ENCODE measurements at regions not wholly inside any gene's neighbourhood (a gene's known extent, or its start where the extent isn't known, plus 50 kb on each side); places are given as distances from the start of the nearest gene placed in this dataset.

DNA sequence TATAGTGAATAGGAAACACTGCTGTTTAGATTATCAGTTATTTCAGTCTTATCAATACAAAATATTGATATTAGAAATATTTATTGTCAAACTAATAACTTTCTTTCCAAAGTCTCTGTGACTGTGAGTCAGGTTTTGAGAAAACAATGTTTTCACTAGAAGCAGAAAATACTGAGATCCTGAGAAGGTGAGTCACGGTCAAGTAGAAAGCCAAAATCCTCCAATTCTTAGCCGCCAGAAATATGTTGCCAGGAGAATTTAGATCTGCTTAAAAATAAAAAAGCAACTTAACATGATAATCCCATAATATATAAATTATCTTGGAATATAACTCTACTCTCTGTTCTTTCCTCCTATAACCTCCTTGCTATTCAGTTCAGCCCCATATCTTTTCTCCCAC lies 181.9 kb upstream of the NRXN1 start:
- Histone ChIP-seq H3K9me2 (replicated peaks; ENCODE audit: control insufficient read depth, low read length) (no peaks in the 10 kb centered on the region), H3K27ac (ENCODE audit: low read depth, low read length) (no peak overlapping the region)

DNA sequence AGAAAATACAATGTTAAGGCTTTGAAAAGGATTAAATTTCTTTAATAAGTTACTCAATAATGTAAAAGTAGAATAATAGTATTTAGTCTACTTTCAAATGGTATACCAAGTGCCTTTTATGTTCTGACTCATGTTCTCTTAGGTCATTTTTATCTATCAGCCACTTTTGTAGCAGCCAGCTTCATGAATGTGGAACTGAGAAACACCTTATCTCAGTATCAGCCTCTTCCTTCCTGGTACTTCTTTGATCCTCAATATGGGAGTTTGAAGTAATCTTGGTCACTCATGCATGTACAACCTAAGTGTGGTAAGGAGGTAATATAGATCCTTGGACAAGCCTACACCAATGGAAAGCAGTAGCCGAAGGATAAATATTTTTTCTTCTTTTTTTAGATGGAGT lies 180.4 kb upstream of the NRXN1 start:
- TF ChIP-seq CTCF (IDR thresholded peaks at IDR 0.05; ENCODE audit: low read depth, low read length, poor library complexity, severe bottlenecking) (no peak), EZH2phosphoT487 (IDR thresholded peaks at IDR 0.05; ENCODE audit: borderline replicate concordance, low read length) (no peak)
- H3F3A ChIP-seq (ENCODE audit: control insufficient read depth, insufficient read depth), result no peaks in the 10 kb centered on the region
- H3K27ac ChIP-seq (ENCODE audit: low read depth, low read length), result no peak overlapping the region
- no peaks in the 10 kb centered on the region for H3K9me2 ChIP-seq (replicated peaks; ENCODE audit: control insufficient read depth, low read length)
- H3K36me3 ChIP-seq (ENCODE audit: control insufficient read depth, low read length), result no peaks in the 10 kb centered on the region
- H4K20me1 ChIP-seq (ENCODE audit: control insufficient read depth, insufficient read depth, low read depth, low read length), result no peaks in the 10 kb centered on the region
- H3K4me3 ChIP-seq (ENCODE audit: low read length), result no peak overlapping the region
- no peaks in the 10 kb centered on the region for H3K27me3 ChIP-seq (ENCODE audit: control insufficient read depth, low read length)
- H3K4me1 ChIP-seq (ENCODE audit: control insufficient read depth, low read length), result no peaks in the 10 kb centered on the region
- H3K9me3 ChIP-seq (ENCODE audit: control insufficient read depth, insufficient read depth, low read length), result no peaks in the 10 kb centered on the region
- H3K4me2 ChIP-seq (ENCODE audit: low read length), result no peak overlapping the region
- H3K79me2 ChIP-seq (ENCODE audit: control insufficient read depth, low read length), result no peaks in the 10 kb centered on the region

More for the DNA sequence above, 181.9 kb upstream of the NRXN1 start:
- no peak overlapping the region for H3K4me3 ChIP-seq (ENCODE audit: low read length)
- H3K4me1 ChIP-seq (ENCODE audit: control insufficient read depth, low read length), result no peaks in the 10 kb centered on the region
- TF ChIP-seq EZH2phosphoT487 (IDR thresholded peaks at IDR 0.05; ENCODE audit: borderline replicate concordance, low read length), result no peak
- no peak for TF ChIP-seq CTCF (IDR thresholded peaks at IDR 0.05; ENCODE audit: low read depth, low read length, poor library complexity, severe bottlenecking)
- H3K27me3 ChIP-seq (ENCODE audit: control insufficient read depth, low read length), result no peaks in the 10 kb centered on the region
- no peaks in the 10 kb centered on the region for H4K20me1 ChIP-seq (ENCODE audit: control insufficient read depth, insufficient read depth, low read depth, low read length)
- no peaks in the 10 kb centered on the region for H3F3A ChIP-seq (ENCODE audit: control insufficient read depth, insufficient read depth)
- H3K36me3 ChIP-seq (ENCODE audit: control insufficient read depth, low read length), result no peaks in the 10 kb centered on the region
- no peak overlapping the region for H3K4me2 ChIP-seq (ENCODE audit: low read length)
- no peaks in the 10 kb centered on the region for H3K9me3 ChIP-seq (ENCODE audit: control insufficient read depth, insufficient read depth, low read length)
- H3K79me2 ChIP-seq (ENCODE audit: control insufficient read depth, low read length), result no peaks in the 10 kb centered on the region

DNA sequence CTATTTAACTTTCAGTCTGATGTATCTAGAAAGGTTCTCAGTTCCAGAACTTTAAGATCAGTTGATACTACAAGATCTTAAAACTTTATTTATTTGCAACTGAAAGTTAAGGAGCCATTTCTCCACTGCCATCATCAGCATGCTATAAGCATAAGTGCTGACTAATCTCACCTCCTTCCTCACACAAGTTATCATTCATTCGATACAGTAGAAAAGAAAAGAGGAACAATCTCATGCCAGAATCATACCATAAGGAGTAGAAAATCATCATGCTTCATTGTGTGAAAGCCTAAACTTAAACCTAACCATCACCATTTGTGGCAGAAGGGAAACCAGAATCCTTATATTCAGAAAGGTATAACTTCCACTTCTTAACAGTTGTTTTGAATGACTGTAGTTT lies 176.6 kb upstream of the NRXN1 start:
- H3K79me2 ChIP-seq (ENCODE audit: control insufficient read depth, low read length), result no peaks in the 10 kb centered on the region
- no peaks in the 10 kb centered on the region for H3K4me1 ChIP-seq (ENCODE audit: control insufficient read depth, low read length)
- no peak overlapping the region for H3K27ac ChIP-seq (ENCODE audit: low read depth, low read length)
- TF ChIP-seq CTCF (IDR thresholded peaks at IDR 0.05; ENCODE audit: low read depth, low read length, poor library complexity, severe bottlenecking), result no peak
- no peak for TF ChIP-seq EZH2phosphoT487 (IDR thresholded peaks at IDR 0.05; ENCODE audit: borderline replicate concordance, low read length)
- H3K9me3 ChIP-seq (ENCODE audit: control insufficient read depth, insufficient read depth, low read length), result no peaks in the 10 kb centered on the region
- no peak overlapping the region for H3K4me2 ChIP-seq (ENCODE audit: low read length)
- H3K36me3 ChIP-seq (ENCODE audit: control insufficient read depth, low read length), result no peaks in the 10 kb centered on the region
- no peaks in the 10 kb centered on the region for H3K27me3 ChIP-seq (ENCODE audit: control insufficient read depth, low read length)
- no peak overlapping the region for H3K4me3 ChIP-seq (ENCODE audit: low read length)
- H4K20me1 ChIP-seq (ENCODE audit: control insufficient read depth, insufficient read depth, low read depth, low read length), result no peaks in the 10 kb centered on the region
- H3K9me2 ChIP-seq (replicated peaks; ENCODE audit: control insufficient read depth, low read length), result no peaks in the 10 kb centered on the region
- H3F3A ChIP-seq (ENCODE audit: control insufficient read depth, insufficient read depth), result no peaks in the 10 kb centered on the region

GRCh38 chr2:51201295-51201694 lies 169.4 kb upstream of the NRXN1 start:
- H3K4me2 ChIP-seq (ENCODE audit: low read length), result no peak overlapping the region
- H3K4me3 ChIP-seq (ENCODE audit: low read length), result no peak overlapping the region
- TF ChIP-seq CTCF (IDR thresholded peaks at IDR 0.05; ENCODE audit: low read depth, low read length, poor library complexity, severe bottlenecking), result no peak
- no peak for TF ChIP-seq EZH2phosphoT487 (IDR thresholded peaks at IDR 0.05; ENCODE audit: borderline replicate concordance, low read length)
- H3F3A ChIP-seq (ENCODE audit: control insufficient read depth, insufficient read depth), result no peaks in the 10 kb centered on the region
- no peaks in the 10 kb centered on the region for H3K27me3 ChIP-seq (ENCODE audit: control insufficient read depth, low read length)
- H3K4me1 ChIP-seq (ENCODE audit: control insufficient read depth, low read length), result no peaks in the 10 kb centered on the region
- H4K20me1 ChIP-seq (ENCODE audit: control insufficient read depth, insufficient read depth, low read depth, low read length), result no peaks in the 10 kb centered on the region
- H3K36me3 ChIP-seq (ENCODE audit: control insufficient read depth, low read length), result no peaks in the 10 kb centered on the region
- H3K79me2 ChIP-seq (ENCODE audit: control insufficient read depth, low read length), result no peaks in the 10 kb centered on the region
- H3K9me3 ChIP-seq (ENCODE audit: control insufficient read depth, insufficient read depth, low read length), result no peaks in the 10 kb centered on the region
- no peaks in the 10 kb centered on the region for H3K9me2 ChIP-seq (replicated peaks; ENCODE audit: control insufficient read depth, low read length)
- no peak overlapping the region for H3K27ac ChIP-seq (ENCODE audit: low read depth, low read length)

Measured in DOHH2 (cell line).